Adrenal gland (tissue), 9 donors: ENCODE measurements at regions not wholly inside any gene's neighbourhood (a gene's known extent, or its start where the extent isn't known, plus 50 kb on each side); places are given as distances from the start of the nearest gene placed in this dataset.

Experiments
- DNase-seq, 7 donors: peaks; one replicate each; pipeline ENCODE4 v3.0.0-alpha.2; 2019 to 2020
- H3K27ac ChIP-seq, 5 donors: fragments of 200-600 bp; sonication (generic) in 4 of 5; 1 replicate in 3 of 5; 2 replicates in 2 of 5; pipeline versions ENCODE4 v1.5.1 to v1.8.0; 2016 to 2020; ENCODE audit warnings: mild to moderate bottlenecking in 1 of 5
- H3K27me3 ChIP-seq: fragments of 200-600 bp; 2 replicates; pipeline ENCODE4 v1.8.0; 2021
- H3K36me3 ChIP-seq, 2 donors: fragments of 200-600 bp; replicated peaks in 1 of 2; 1 replicate in 1 of 2; 2 replicates in 1 of 2; pipeline versions ENCODE4 v1.5.1 to v1.8.0; 2018 to 2022
- H3K4me1 ChIP-seq, 2 donors: fragments of 200-600 bp; replicated peaks in 1 of 2; 1 replicate in 1 of 2; 2 replicates in 1 of 2; pipeline versions ENCODE4 v1.5.1 to v1.8.0; 2018 to 2021
- H3K4me3 ChIP-seq, 4 donors: fragments of 200-600 bp; sonication (generic) in 3 of 4; one replicate each; pipeline ENCODE4 v1.5.1; 2016 to 2018
- H3K9me3 ChIP-seq, 3 donors: fragments of 200-600 bp; sonication (generic) in 1 of 3; replicated peaks in 1 of 3; 1 replicate in 2 of 3; 2 replicates in 1 of 3; pipeline versions ENCODE4 v1.5.1 to v1.8.0; 2016 to 2021
- POLR2A ChIP-seq, 2 donors: fragments of 450-650 bp; IDR thresholded peaks; one replicate each; pipeline ENCODE4 v1.6.1; 2017; ENCODE audit warnings: antibody characterized with exemption in 2 of 2, mild to moderate bottlenecking in 2 of 2, moderate library complexity in 1 of 2
- WGBS, 4 donors: extraction: QIAGEN DNeasy Blood & Tissue Kit in 2 of 4; methylation state at CpG; one replicate each; pipeline versions ENCODE4 v1.1.5 to v1.1.7; 2013 to 2017; 5-methylcytosine and 5-hydroxymethylcytosine counted together
- intact Hi-C, 2 donors: fragments of 100-400 bp; cut with DNase I; formaldehyde crosslinking; loops; one replicate each; pipeline versions ENCODE4 v1.14.1 to v1.15.0; 2022 to 2023
- TF ChIP-seq, protein P1 (sequence below), 6 experiments: fragments of 450-650 bp in 4 of 6; fragments of 200-600 bp in 2 of 6; sonication (generic) in 1 of 6; IDR thresholded peaks; 1 replicate in 5 of 6; 2 replicates in 1 of 6; pipeline versions ENCODE4 v1.5.1 to v1.8.0; 2016 to 2021; ENCODE audit warnings: antibody characterized with exemption in 6 of 6, mild to moderate bottlenecking in 2 of 6, moderate library complexity in 1 of 6
- donor health status: healthy with polysubstance abuse.
- donor health status: Bipolar disorder and iron deficiency.
- donor health status: DM: yes; HTN: yes; CAD: no.
- donor health status: DM: no; HTN: no; CAD: no.
- donor health status: DM: no; HTN: no; CAD: no.

DNA sequence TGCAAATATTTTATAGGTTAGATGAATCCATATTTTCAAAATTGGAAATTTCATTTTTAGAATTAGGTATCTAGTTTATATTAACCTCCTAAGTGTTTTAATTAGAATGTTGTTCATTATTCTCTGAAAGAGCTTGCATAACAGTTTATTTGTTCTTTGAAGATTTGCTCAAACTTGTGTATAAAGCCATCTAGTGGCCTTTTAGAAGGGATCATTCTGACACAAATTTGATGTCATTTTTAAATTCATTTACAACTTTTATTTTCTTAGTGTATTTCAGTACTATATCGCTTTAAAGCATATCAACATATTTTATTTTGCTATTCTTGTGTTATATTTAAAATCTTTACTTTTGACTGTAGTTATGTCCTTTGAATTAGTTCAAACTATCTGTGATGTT is 527.0 kb upstream of the NRG3 start:
- Histone ChIP-seq H3K4me1 (no peaks in the 10 kb centered on the region), H3K36me3 (no peaks in the 10 kb centered on the region), H3K9me3 (no peaks in the 10 kb centered on the region), H3K27me3 (no peaks in the 10 kb centered on the region), H3K27ac (no peak overlapping the region), H3K4me3 (no peak overlapping the region)
- no peak for DNase-seq
- 67 to 89% (median 86%) methylated on average over 1 of the region's 1 CpG for WGBS, 4 donors
- intact Hi-C loops: no loop called here
- TF ChIP-seq, protein P1, sequence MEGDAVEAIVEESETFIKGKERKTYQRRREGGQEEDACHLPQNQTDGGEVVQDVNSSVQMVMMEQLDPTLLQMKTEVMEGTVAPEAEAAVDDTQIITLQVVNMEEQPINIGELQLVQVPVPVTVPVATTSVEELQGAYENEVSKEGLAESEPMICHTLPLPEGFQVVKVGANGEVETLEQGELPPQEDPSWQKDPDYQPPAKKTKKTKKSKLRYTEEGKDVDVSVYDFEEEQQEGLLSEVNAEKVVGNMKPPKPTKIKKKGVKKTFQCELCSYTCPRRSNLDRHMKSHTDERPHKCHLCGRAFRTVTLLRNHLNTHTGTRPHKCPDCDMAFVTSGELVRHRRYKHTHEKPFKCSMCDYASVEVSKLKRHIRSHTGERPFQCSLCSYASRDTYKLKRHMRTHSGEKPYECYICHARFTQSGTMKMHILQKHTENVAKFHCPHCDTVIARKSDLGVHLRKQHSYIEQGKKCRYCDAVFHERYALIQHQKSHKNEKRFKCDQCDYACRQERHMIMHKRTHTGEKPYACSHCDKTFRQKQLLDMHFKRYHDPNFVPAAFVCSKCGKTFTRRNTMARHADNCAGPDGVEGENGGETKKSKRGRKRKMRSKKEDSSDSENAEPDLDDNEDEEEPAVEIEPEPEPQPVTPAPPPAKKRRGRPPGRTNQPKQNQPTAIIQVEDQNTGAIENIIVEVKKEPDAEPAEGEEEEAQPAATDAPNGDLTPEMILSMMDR (IDR thresholded peaks at IDR 0.05): no peak
- TF ChIP-seq POLR2A (IDR thresholded peaks at IDR 0.05): no peak

DNA sequence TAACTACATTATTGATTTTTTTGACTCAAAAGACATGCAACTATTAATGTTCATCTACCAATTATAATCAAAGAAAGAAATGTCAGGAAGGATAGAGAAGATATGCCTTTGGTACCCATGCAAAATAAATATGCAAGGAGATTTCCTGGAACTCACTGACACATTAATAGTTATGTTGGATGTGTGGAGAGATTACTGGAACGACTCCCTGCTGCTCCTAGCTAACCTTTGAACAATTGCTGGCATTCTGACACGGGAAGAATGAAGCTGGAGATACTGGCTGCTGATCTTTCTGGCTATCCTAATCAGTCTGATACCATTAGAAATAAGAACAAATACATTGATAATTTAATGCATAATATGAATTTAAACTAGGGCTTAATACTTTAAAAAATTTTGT is 507.9 kb upstream of the NRG3 start:
- no peaks in the 10 kb centered on the region for H3K4me1 ChIP-seq
- H3K27me3 ChIP-seq: no peaks in the 10 kb centered on the region
- H3K27ac ChIP-seq: no peak overlapping the region
- TF ChIP-seq, protein P1 (IDR thresholded peaks at IDR 0.05): no peak
- no peak for TF ChIP-seq POLR2A (IDR thresholded peaks at IDR 0.05)
- no peak for DNase-seq
- 4 to 7% (median 6%) methylated on average over 2 of the region's 2 CpGs for WGBS, 4 donors
- no peaks in the 10 kb centered on the region for H3K36me3 ChIP-seq
- intact Hi-C loops: no loop called here
- H3K9me3 ChIP-seq: no peaks in the 10 kb centered on the region
- no peak overlapping the region for H3K4me3 ChIP-seq

- no peaks in the 10 kb centered on the region for H3K9me3 ChIP-seq
- H3K27me3 ChIP-seq: no peaks in the 10 kb centered on the region
- H3K27ac ChIP-seq: no peak overlapping the region
- H3K4me3 ChIP-seq: no peak overlapping the region
- no peaks in the 10 kb centered on the region for H3K36me3 ChIP-seq
- WGBS, 4 donors: 65 to 72% (median 68%) methylated on average over 3 of the region's 3 CpGs
- intact Hi-C loops: no loop called here
- TF ChIP-seq, protein P1 (IDR thresholded peaks at IDR 0.05): no peak
- TF ChIP-seq POLR2A (IDR thresholded peaks at IDR 0.05): no peak
- DNase-seq: no peak
- H3K4me1 ChIP-seq: no peaks in the 10 kb centered on the region
Observed at GRCh38 chr10:81386817-81387216, 488.2 kb upstream of the NRG3 start.

GRCh38 chr10:81403451-81403850 is 471.5 kb upstream of the NRG3 start:
- H3K4me1 ChIP-seq: no peaks in the 10 kb centered on the region
- no peak overlapping the region for H3K27ac ChIP-seq
- no peak for DNase-seq
- H3K9me3 ChIP-seq: no peaks in the 10 kb centered on the region
- H3K4me3 ChIP-seq: no peak overlapping the region
- 66 to 81% (median 72%) methylated on average over 3 of the region's 3 CpGs for WGBS, 4 donors
- TF ChIP-seq, protein P1 (IDR thresholded peaks at IDR 0.05): no peak
- TF ChIP-seq POLR2A (IDR thresholded peaks at IDR 0.05): no peak
- H3K36me3 ChIP-seq: no peaks in the 10 kb centered on the region
- no peaks in the 10 kb centered on the region for H3K27me3 ChIP-seq
- intact Hi-C loops: no loop called here
